HG03469 (cell line): ENCODE measurements at regions not wholly inside any gene's neighbourhood (a gene's known extent, or its start where the extent isn't known, plus 50 kb on each side); places are given as distances from the start of the nearest gene placed in this dataset.

ENCODE experiments used
- ATAC-seq: cut with Tn5 transposase; IDR thresholded peaks from one replicate; pipeline ENCODE4 v1.9.1; 2021; ENCODE audit warnings: mild to moderate bottlenecking, moderate library complexity, moderate number of reproducible peaks; ENCODE audit not compliant: unreplicated experiment

- no peak for ATAC-seq
These were observed 79.0 kb downstream of the LBH start for GRCh38 chr2:30310371-30310770.

- no peak for ATAC-seq
These were observed 79.6 kb downstream of the LBH start for GRCh38 chr2:30310955-30311354.

GRCh38 chr2:30311711-30312110 lies 80.4 kb downstream of the LBH start:
- ATAC-seq, result no peak

- ATAC-seq, result no peak
These were observed 81.6 kb downstream of the LBH start for GRCh38 chr2:30312916-30313315.

GRCh38 chr2:30314981-30315380 lies 83.6 kb downstream of the LBH start:
- no peak for ATAC-seq

- ATAC-seq, result no peak
These were observed 84.2 kb downstream of the LBH start for GRCh38 chr2:30315391-30316063.

- ATAC-seq, result no peak
These were observed 85.1 kb downstream of the LBH start for GRCh38 chr2:30316408-30316807.

GRCh38 chr2:30318987-30319782 lies 87.9 kb downstream of the LBH start:
- ATAC-seq, result no peak

GRCh38 chr2:30321466-30321865 lies 90.1 kb downstream of the LBH start:
- ATAC-seq, result no peak

GRCh38 chr2:30323499-30323898 lies 92.2 kb downstream of the LBH start:
- no peak for ATAC-seq

GRCh38 chr2:30324245-30324908 lies 93.0 kb downstream of the LBH start:
- no peak for ATAC-seq

GRCh38 chr2:30325600-30326328 lies 94.4 kb downstream of the LBH start:
- no peak for ATAC-seq

GRCh38 chr2:30326497-30326896 lies 95.2 kb downstream of the LBH start:
- ATAC-seq, result no peak

GRCh38 chr2:30331038-30331437 lies 99.7 kb downstream of the LBH start:
- ATAC-seq, result no peak

- ATAC-seq, result no peak
These were observed 100.5 kb downstream of the LBH start for GRCh38 chr2:30331869-30332268.

GRCh38 chr2:30332791-30333453 lies 101.6 kb downstream of the LBH start:
- no peak for ATAC-seq

GRCh38 chr2:30334762-30335363 lies 103.5 kb downstream of the LBH start:
- ATAC-seq, result no peak

- ATAC-seq, result no peak
These were observed 104.8 kb downstream of the LBH start for GRCh38 chr2:30336084-30336483.

GRCh38 chr2:30336978-30337841 lies 105.9 kb downstream of the LBH start:
- peak; percentile 76 for ATAC-seq
